ENCODE measurements at regions not wholly inside any gene's neighbourhood (a gene's known extent, or its start where the extent isn't known, plus 50 kb on each side); places are given as distances from the start of the nearest gene placed in this dataset.

DNA sequence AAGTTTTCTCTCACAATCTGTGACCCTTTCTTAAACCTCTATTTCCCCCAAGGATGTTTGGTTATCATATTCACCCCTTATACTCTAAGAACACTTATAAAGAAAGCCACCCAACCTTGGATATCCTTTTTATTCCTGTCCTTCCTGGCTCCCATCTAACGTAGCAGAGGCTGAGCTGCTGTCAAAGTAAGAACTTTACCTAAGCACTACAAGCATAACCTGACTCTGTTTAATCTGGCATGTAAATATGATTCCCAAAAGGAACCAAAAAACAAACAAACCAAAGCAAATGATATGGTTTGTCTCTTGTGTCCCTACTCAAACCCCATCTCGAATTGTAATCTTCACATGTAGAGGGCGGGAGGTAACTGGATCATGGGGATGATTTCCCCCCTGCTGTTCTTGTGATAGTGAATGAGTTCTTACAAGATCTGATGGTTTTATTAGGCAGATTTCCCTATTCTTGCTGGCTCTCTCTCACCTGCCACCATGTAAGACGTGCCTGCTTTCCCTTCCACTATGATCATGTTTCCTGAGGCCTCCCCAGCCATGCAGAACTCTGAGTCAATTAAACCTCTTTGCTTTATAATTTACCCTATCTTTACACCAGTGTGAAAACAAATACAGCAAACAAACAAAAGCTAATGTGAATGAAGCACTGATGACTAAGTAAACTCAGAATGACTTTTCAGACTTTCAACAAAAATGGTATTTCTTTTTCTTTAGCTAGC is 72.7 kb upstream of the SPOPL start:
- DNase-seq (no peak), ATAC-seq (no peak)
- Mint-ChIP-seq H3K4me1 (peaks cover 5% of the 10 kb centered on the region), H3K9me3 (peaks cover 40% of the 10 kb centered on the region), H3K27ac (no peak overlapping the region), H3K36me3 (ENCODE audit: low read depth) (no peaks in the 10 kb centered on the region), H3K4me3 (no peak overlapping the region), H3K27me3 (no peaks in the 10 kb centered on the region)

DNA sequence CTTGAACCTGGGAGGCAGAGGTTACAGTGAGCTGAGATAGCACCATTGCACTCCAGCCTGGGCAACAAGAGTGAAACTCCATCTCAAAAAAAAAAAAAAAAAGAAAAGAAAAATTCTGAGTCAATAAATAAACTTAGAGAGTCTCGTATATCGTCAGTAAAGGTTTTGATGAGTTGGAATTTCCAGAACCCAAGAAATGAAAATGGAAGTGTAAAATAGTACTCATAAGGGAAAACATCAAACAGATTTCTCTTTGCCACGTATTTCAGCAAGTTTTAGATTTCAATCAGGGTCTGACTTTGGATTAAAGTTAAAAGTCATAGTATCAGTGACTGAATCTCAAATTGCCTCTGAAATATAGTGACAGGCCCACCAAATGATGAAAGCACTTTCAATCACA is 71.4 kb upstream of the SPOPL start:
- Mint-ChIP-seq H3K27ac (no peak overlapping the region), H3K9me3 (peaks cover 36% of the 10 kb centered on the region), H3K4me1 (peaks cover 5% of the 10 kb centered on the region), H3K36me3 (ENCODE audit: low read depth) (no peaks in the 10 kb centered on the region), H3K27me3 (no peaks in the 10 kb centered on the region), H3K4me3 (no peak overlapping the region)
- no peak for ATAC-seq
- DNase-seq, result no peak

DNA sequence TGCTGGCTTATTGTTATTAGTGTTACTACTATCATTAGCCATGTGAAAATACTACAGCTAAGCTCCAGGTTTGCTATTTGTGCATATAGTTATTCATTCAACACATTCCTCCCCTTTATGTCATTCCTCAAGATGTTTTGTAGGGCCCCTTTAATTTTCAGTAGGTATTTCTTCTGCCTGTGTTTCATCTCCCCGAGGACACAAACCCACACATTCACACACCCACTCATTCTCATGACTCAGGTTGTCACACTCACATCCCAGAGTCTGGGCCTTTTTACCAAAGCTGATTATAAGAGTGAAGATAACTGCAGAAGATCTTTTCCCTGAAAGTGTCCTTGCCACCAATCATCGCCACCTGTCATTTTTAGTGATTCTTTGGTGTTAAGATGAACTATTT is 68.6 kb upstream of the SPOPL start:
- H3K4me3 Mint-ChIP-seq, result no peak overlapping the region
- ATAC-seq, result no peak
- H3K4me1 Mint-ChIP-seq, result peaks cover 5% of the 10 kb centered on the region
- no peaks in the 10 kb centered on the region for H3K36me3 Mint-ChIP-seq (ENCODE audit: low read depth)
- DNase-seq, result no peak
- no peak overlapping the region for H3K27ac Mint-ChIP-seq
- H3K27me3 Mint-ChIP-seq, result no peaks in the 10 kb centered on the region
- peaks cover 12% of the 10 kb centered on the region for H3K9me3 Mint-ChIP-seq

DNA sequence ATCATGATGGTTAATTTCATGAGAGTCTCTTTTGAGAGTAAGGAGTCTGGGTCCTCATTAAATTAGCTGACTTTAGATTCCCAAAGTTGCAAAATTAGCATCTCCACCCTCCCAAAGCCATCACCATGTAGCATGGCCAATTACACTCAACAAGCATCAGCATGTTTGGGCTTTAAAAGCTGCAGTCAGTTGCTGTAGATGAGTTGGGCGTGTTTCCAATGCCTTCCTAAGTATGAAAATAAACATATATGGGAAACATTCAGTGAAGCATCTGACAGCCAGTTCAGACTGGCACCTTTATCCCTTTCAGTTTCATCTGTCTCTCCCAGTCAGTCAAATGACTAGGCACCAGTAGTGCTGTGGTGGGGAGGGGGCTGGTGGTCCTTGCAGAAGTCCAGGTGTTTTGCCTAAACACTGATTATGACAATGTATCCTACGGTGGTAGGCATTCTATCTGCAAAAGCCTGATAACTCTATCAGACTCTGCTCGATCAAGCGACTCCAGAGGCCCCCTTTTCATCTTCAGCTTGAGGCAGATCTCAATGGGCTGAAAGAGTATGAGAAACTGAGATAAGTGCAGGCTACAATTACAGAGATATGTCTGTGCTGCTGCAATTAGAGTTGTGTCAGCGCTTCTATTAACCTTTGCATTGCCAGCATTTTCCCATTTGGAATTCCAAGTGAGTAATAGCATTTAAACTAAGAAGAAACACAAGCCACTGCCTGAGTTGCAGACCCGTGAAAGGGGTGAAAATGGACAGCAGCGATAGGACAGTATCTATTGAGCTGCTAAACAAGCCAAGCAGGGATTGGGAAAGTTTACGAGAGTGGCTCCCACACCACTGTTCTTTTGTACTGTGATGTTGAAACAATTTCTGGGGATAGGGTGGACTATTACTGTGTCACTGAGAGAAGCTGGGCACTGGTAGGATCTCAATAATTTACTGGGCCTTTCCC is 67.3 kb upstream of the SPOPL start:
- H3K4me1 Mint-ChIP-seq, result peaks cover 5% of the 10 kb centered on the region
- no peak overlapping the region for H3K4me3 Mint-ChIP-seq
- DNase-seq, result no peak
- H3K27me3 Mint-ChIP-seq, result no peaks in the 10 kb centered on the region
- ATAC-seq, result no peak
- H3K36me3 Mint-ChIP-seq (ENCODE audit: low read depth), result no peaks in the 10 kb centered on the region
- H3K9me3 Mint-ChIP-seq, result peaks cover 4% of the 10 kb centered on the region
- no peak overlapping the region for H3K27ac Mint-ChIP-seq

DNA sequence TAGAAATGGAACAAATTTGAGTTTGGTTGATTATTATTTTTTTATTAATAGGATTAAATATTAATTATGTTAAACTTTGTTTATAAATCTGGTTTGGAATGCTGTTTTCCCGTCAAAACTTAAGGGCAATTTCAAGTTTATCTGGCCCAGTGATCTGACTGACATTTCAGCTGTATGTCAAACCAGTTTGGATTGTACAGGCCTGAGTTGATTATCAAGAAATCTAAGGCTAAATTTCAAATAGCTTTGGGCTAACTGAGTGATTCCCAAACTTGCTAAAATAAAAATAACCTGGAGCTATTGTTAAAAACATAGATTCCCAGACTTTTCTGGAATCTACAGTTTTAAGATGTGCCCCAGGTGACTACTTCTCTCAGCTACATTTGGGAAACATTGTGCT is 65.9 kb upstream of the SPOPL start:
- no peak for ATAC-seq
- peaks cover 5% of the 10 kb centered on the region for H3K4me1 Mint-ChIP-seq
- no peak overlapping the region for H3K27ac Mint-ChIP-seq
- no peak overlapping the region for H3K4me3 Mint-ChIP-seq
- DNase-seq, result no peak
- H3K9me3 Mint-ChIP-seq, result no peaks in the 10 kb centered on the region
- H3K27me3 Mint-ChIP-seq, result no peaks in the 10 kb centered on the region
- H3K36me3 Mint-ChIP-seq (ENCODE audit: low read depth), result no peaks in the 10 kb centered on the region

DNA sequence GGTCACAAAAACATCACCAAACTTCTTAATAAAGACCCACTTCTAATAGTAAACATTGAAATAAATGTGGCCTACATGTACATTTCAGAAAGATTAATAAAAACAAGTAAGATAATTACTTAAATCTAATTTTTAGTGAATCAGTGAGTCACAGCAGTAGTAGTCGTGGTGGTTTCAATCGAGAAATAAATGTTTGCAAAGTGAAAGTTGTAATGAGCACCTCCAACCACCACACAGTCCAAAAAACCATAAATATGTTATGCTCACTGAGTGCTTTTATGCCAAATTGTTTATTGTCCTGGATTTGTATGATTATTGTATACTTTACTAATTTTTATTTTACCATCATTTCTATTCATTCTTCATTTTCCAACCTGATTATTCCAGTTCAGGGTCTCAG is 61.8 kb upstream of the SPOPL start:
- peaks cover 2% of the 10 kb centered on the region for H3K27me3 Mint-ChIP-seq
- ATAC-seq, result no peak

DNA sequence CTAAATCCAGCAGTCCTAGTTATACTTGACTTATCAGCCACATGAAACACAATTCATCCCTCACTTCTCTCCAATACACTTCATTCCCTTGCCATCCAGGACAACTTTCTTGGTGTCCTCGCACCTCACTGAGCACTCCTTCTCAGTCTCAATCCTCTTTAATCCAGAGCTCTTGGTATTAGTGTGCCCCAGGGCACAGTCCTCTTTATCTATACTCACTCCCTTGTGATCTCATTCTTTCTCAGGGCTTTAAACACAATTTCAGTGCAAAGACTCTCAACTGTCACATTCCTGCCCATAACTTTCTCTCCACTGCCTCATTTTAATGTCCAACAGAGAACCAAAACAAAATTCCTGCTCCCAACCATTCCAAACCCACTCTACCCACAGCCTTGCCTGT is 60.8 kb upstream of the SPOPL start:
- ATAC-seq (no peak), DNase-seq (no peak)
- no peaks in the 10 kb centered on the region for H3K4me1 Mint-ChIP-seq
- no peaks in the 10 kb centered on the region for H3K36me3 Mint-ChIP-seq (ENCODE audit: low read depth)
- no peak overlapping the region for H3K4me3 Mint-ChIP-seq
- peaks cover 2% of the 10 kb centered on the region for H3K27me3 Mint-ChIP-seq
- H3K9me3 Mint-ChIP-seq, result no peaks in the 10 kb centered on the region
- H3K27ac Mint-ChIP-seq, result no peak overlapping the region

More for the DNA sequence above, 61.8 kb upstream of the SPOPL start:
- H3K9me3 Mint-ChIP-seq, result no peaks in the 10 kb centered on the region
- no peaks in the 10 kb centered on the region for H3K4me1 Mint-ChIP-seq
- no peak overlapping the region for H3K4me3 Mint-ChIP-seq
- H3K36me3 Mint-ChIP-seq (ENCODE audit: low read depth), result no peaks in the 10 kb centered on the region
- no peak for DNase-seq
- no peak overlapping the region for H3K27ac Mint-ChIP-seq

DNA sequence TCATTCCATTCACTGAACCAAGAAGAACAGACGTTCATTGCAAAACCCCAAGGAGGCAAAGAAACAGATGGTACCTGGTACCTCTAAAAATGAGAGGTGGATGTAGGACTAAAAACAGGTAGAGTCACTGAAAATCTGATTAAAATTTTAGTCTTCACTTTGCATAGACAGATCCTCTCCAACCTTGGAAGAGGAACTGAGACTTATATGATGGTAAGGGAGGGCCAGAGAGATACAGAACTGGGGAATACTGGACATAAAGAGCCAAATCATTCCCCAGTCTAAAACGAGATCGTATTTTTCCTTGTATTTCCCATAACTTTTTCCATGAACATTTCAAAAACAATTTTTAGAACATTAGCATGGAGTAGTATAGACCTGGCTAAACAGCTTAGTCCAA is 59.7 kb upstream of the SPOPL start:
- Mint-ChIP-seq H3K9me3 (no peaks in the 10 kb centered on the region), H3K27me3 (peaks cover 3% of the 10 kb centered on the region), H3K36me3 (ENCODE audit: low read depth) (no peaks in the 10 kb centered on the region), H3K27ac (no peak overlapping the region), H3K4me3 (no peak overlapping the region), H3K4me1 (no peaks in the 10 kb centered on the region)
- DNase-seq (no peak), ATAC-seq (no peak)

DNA sequence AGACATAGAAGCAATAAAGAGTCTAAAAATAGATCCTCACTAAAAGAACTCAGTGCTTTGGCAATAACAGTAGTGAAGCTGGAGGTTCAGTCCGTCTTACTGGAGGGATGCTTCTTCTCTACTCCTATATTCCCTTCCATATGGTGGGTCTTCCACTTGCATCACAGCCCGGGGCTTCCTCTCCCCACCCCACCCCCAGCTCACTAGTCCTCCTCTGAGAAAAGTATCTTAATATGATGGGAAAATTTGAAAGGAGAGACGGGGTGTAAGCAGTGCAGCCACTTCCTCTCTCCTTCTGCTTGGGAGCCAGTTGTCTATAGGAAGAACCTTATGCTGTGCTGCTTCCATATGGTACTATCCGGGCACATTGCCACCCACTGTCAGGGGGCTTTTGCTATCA is 57.2 kb upstream of the SPOPL start:
- H3K4me3 Mint-ChIP-seq, result no peak overlapping the region
- ATAC-seq (no peak), DNase-seq (no peak)
- H3K27ac Mint-ChIP-seq, result no peak overlapping the region
- H3K4me1 Mint-ChIP-seq, result no peaks in the 10 kb centered on the region
- no peaks in the 10 kb centered on the region for H3K9me3 Mint-ChIP-seq
- no peaks in the 10 kb centered on the region for H3K36me3 Mint-ChIP-seq (ENCODE audit: low read depth)
- peaks cover 4% of the 10 kb centered on the region for H3K27me3 Mint-ChIP-seq

DNA sequence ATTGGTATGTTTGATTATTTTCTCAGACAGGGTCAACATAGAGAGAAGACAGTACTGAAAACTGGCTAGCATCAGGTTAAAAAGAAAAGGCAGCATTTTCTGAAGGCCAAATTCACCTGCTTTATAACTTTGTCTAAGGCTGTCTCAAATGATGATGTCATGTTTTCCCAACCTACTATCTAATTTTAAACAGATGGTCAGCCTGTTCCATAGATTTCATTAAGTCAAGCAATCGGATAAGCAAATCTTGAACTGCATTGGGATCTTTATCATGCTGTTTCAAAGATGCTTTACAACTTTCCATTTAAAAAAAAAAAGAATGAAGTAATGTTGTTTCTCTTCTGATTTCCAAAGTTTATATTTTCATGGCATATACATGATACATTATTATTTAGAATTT is 56.3 kb upstream of the SPOPL start:
- H3K27ac Mint-ChIP-seq, result no peak overlapping the region
- DNase-seq, result no peak
- H3K4me3 Mint-ChIP-seq, result no peak overlapping the region
- H3K4me1 Mint-ChIP-seq, result no peaks in the 10 kb centered on the region
- H3K27me3 Mint-ChIP-seq, result peaks cover 4% of the 10 kb centered on the region
- ATAC-seq, result no peak
- no peaks in the 10 kb centered on the region for H3K9me3 Mint-ChIP-seq
- H3K36me3 Mint-ChIP-seq (ENCODE audit: low read depth), result no peaks in the 10 kb centered on the region

DNA sequence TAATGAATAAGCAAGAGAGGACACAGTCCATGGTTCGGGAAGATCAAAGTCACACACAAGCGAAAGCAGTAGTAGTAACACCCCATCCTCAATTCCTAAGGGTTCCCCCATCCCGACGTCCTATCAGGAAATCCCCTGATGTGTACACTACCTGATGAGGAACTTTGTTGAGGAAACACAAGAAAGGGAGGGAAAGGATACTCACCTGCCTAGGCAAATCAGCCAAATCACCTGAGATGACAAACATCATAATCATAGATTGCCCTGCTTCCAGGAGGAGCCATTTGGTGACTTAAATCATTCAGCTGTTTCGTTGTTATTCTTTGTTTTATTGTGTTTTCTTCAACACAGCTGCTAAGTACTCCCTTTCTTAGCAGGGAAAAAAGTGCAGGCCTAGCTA is 55.5 kb upstream of the SPOPL start:
- Mint-ChIP-seq H3K4me1 (no peaks in the 10 kb centered on the region), H3K27me3 (peaks cover 2% of the 10 kb centered on the region), H3K27ac (no peak overlapping the region), H3K36me3 (ENCODE audit: low read depth) (no peaks in the 10 kb centered on the region), H3K9me3 (no peaks in the 10 kb centered on the region), H3K4me3 (no peak overlapping the region)
- no peak for DNase-seq
- ATAC-seq, result no peak

DNA sequence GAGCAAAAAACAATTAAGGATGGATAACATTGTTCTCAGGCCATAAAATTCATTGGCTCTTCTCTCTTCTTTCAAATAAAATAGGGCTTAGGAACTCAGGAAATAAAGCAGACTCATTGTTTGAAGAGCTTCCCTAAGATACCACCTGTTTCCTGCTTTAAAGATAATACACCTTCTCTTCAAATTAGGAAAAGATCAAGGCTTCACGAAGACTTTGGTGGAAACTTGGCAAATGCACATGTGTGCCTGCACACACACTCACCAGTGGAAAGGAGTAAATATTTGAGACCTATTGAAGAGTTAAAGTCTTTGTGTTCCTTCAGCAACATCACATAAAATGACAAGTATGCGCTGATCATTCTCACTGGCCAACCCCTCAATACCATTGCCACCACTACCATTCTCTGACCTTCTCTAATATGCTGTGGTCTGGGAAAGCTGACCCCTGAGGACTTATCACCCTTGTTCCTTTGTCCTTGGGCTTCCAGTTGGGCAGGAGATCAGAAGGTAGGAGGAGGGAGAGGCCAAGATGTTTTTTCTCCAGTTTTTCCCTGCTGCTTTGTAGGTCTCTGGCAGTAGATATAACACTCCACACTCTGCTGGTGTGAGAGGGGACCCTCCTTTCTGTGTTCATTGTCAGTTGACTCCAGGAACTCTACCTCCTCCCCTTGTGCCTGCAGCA is 53.5 kb upstream of the SPOPL start:
- Mint-ChIP-seq H3K27ac (no peak overlapping the region), H3K4me3 (no peak overlapping the region), H3K9me3 (no peaks in the 10 kb centered on the region), H3K27me3 (peaks cover 2% of the 10 kb centered on the region), H3K4me1 (no peaks in the 10 kb centered on the region), H3K36me3 (ENCODE audit: low read depth) (no peaks in the 10 kb centered on the region)
- ATAC-seq, result no peak
- DNase-seq, result no peak
